ENCODE measurements at regions not wholly inside any gene's neighbourhood (a gene's known extent, or its start where the extent isn't known, plus 50 kb on each side); places are given as distances from the start of the nearest gene placed in this dataset.

GRCh38 chr7:21305455-21306235, 122.2 kb upstream of the SP4 start:
- Histone ChIP-seq H3K36me3 (ENCODE audit: control insufficient read depth in 2 of 2, extremely low read depth in 1 of 2, insufficient read depth in 2 of 2, low read length in 2 of 2) (no peaks in the 10 kb centered on the region), H4K20me1 (replicated peaks; ENCODE audit: control insufficient read depth, extremely low read depth, insufficient read depth, low read length) (no peaks in the 10 kb centered on the region), H2AFZ (ENCODE audit: low read depth, low read length) (peak overlapping the region; percentile 28), H3K27me3 (ENCODE audit: control insufficient read depth in 2 of 2, insufficient read depth in 2 of 2, low read length in 2 of 2) (no peaks in the 10 kb centered on the region), H3K4me3 (replicated peaks in 1 of 3; ENCODE audit: insufficient read depth in 1 of 3, low read depth in 1 of 3, low read length in 3 of 3) (no peak overlapping the region), H3K4me1 (ENCODE audit: control insufficient read depth, extremely low read depth, insufficient read depth, low read length) (peaks cover 14% of the 10 kb centered on the region), H3K4me2 (ENCODE audit: insufficient read depth, low read length) (peak overlapping the region; percentile 45), H3K79me2 (ENCODE audit: control insufficient read depth, insufficient read depth, low read length) (no peaks in the 10 kb centered on the region), H3K9me1 (replicated peaks; ENCODE audit: control insufficient read depth, extremely low read depth, insufficient read depth, low read length) (no peaks in the 10 kb centered on the region), H3K9ac (replicated peaks; ENCODE audit: extremely low read depth, insufficient read depth, low read length) (no peak overlapping the region), H3K9me3 (replicated peaks; ENCODE audit: control insufficient read depth, insufficient read depth, low read length) (peaks cover 2% of the 10 kb centered on the region), H3K27ac (ENCODE audit: insufficient read depth, low read depth, low read length) (no peak overlapping the region)
- FAIRE-seq (peak; percentile 97), DNase-seq (ENCODE audit: low read depth, low spot score) (peak; percentile 75)
- CTCF ChIA-PET: no interaction called here
- intact Hi-C loops (cut with micrococcal nuclease) (loop anchor here (2.0 kb wide), 1 partner anchor 13 kb away; no protein-coding TSS in a partner anchor), dilution Hi-C loops (cut with MboI; ENCODE audit: extremely low pct_ligation_motif_present, low sequenced_read_pairs) (no loop called here)
- POLR2A ChIA-PET: no interaction called here
- BruUV-seq (replicated peaks): no TSS peak
- TF ChIP-seq, protein P1, sequence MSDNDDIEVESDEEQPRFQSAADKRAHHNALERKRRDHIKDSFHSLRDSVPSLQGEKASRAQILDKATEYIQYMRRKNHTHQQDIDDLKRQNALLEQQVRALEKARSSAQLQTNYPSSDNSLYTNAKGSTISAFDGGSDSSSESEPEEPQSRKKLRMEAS (IDR thresholded peaks at IDR 0.05; ENCODE audit: insufficient read depth, insufficient read length): no peak
- no peak for TF ChIP-seq POLR2A (IDR thresholded peaks at IDR 0.05; ENCODE audit: low read depth, low read length)
- TF ChIP-seq FOS (IDR thresholded peaks at IDR 0.05; ENCODE audit: borderline replicate concordance, insufficient read depth, low read length): peak; percentile 88
- no peak for TF ChIP-seq POLR2AphosphoS5 (IDR thresholded peaks at IDR 0.05; ENCODE audit: insufficient read depth, low read depth, low read length)
- no peak for TF ChIP-seq MYC (IDR thresholded peaks at IDR 0.05; ENCODE audit: low read depth, low read length)
- TF ChIP-seq EZH2 (IDR thresholded peaks at IDR 0.05; ENCODE audit: borderline replicate concordance, low read depth, low read length, severe bottlenecking): no peak
- TF ChIP-seq GATA2 (IDR thresholded peaks at IDR 0.05; ENCODE audit: insufficient read depth, insufficient read length, low read depth, low read length): peak; percentile 40
- peak; percentile 55 for TF ChIP-seq JUN (IDR thresholded peaks at IDR 0.05; ENCODE audit: borderline replicate concordance, insufficient read depth, insufficient read length, low read depth)
- no peak for TF ChIP-seq CTCF (IDR thresholded peaks at IDR 0.05; ENCODE audit: extremely low read depth in 1 of 2, insufficient read depth in 1 of 2, low read depth in 1 of 2, low read length in 2 of 2)

Data from endothelial cell of umbilical vein (primary cell).